ENCODE measurements at regions not wholly inside any gene's neighbourhood (a gene's known extent, or its start where the extent isn't known, plus 50 kb on each side); places are given as distances from the start of the nearest gene placed in this dataset.

DNA sequence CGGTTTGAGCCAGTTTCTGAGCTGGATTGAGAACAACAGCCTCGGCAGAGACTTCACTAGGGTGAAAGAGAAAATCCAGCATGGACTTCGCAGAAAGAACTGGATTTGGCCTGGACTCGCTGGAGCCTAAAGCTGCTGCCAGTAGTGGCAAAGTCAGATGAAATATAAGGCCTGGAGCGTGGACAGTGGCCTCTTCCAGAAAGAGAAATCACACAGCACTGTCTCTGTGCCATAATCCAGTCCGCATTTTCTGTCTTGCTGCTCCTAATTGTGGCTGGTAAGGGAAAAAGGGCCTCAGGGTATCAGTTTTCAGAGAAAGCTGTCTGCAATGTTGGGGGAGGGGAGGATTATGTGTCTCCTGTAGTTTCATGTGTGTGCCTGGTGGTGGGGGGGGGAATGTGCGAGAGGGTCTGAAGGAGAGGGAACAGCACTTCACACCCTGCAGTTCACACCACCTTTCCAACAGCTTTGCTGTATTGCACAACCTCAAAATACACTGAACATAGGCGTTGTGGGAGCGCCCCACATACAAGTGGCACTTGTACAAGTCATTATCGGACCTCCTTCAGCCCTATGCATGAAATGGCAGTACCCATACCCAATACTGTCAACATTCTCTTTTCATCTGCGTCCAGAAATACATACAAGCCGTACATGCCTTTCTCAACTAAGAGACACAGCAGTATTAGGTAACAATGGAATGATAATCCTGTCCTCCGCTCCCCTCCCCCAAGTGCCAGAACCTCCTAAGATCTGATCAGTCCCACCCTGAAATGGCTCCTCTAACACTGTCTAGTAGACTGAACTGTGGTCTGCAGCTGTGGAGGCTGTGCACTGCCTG is 107.5 kb upstream of the ATF7IP start (continued):
- TF ChIP-seq PAWR (CRISPR knock-in tag; IDR thresholded peaks at IDR 0.05; ENCODE audit: borderline replicate concordance) (no peak), BHLHE40 (IDR thresholded peaks at IDR 0.05; ENCODE audit: low read length) (no peak), ZFP37 (CRISPR knock-in tag; IDR thresholded peaks at IDR 0.05; ENCODE audit: borderline replicate concordance) (0 out of 2 replicates have a peak, but pooled peaks have one; percentile 25), ZNF543 (CRISPR knock-in tag; IDR thresholded peaks at IDR 0.05) (no peak), KLF11 (CRISPR knock-in tag; IDR thresholded peaks at IDR 0.05) (no peak), DNMT1 (CRISPR knock-in tag; IDR thresholded peaks at IDR 0.05) (no peak), SPEN (CRISPR knock-in tag; IDR thresholded peaks at IDR 0.05; ENCODE audit: low read depth) (no peak), RFXANK (CRISPR knock-in tag; IDR thresholded peaks at IDR 0.05) (0 out of 2 replicates have a peak, but pooled peaks have one; percentile 48), ZNF652 (CRISPR knock-in tag; IDR thresholded peaks at IDR 0.05; ENCODE audit: borderline replicate concordance, low read depth) (peak; percentile 45; the same call in 1 of the 2 replicates), ZFP36 (IDR thresholded peaks at IDR 0.05; ENCODE audit: borderline replicate concordance, low read depth, low read length, partially characterized antibody) (no peak), ZC3H4 (CRISPR knock-in tag; IDR thresholded peaks at IDR 0.05; ENCODE audit: borderline replicate concordance) (no peak; the same call in 1 of the 2 replicates), SIX4 (CRISPR knock-in tag; IDR thresholded peaks at IDR 0.05) (peak; percentile 98), HOXD1 (CRISPR knock-in tag; IDR thresholded peaks at IDR 0.05) (peak; percentile 33; the same call in 1 of the 2 replicates), ZNF235 (CRISPR knock-in tag; IDR thresholded peaks at IDR 0.05; ENCODE audit: borderline replicate concordance) (no peak), EHMT2 (IDR thresholded peaks at IDR 0.05; ENCODE audit: borderline replicate concordance, low read depth, low read length) (no peak)
- TF ChIP-seq, protein P1, sequence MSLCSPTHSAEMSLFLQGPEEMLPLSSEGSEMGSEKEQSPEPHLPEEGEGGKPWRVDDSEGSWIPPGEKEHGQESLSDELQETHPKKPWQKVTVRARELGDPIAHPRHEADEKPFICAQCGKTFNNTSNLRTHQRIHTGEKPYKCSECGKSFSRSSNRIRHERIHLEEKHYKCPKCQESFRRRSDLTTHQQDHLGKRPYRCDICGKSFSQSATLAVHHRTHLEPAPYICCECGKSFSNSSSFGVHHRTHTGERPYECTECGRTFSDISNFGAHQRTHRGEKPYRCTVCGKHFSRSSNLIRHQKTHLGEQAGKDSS (CRISPR knock-in tag; IDR thresholded peaks at IDR 0.05; ENCODE audit: borderline replicate concordance, low read depth), result peak; percentile 67; the same call in 1 of the 2 replicates
- TF ChIP-seq, protein P2, sequence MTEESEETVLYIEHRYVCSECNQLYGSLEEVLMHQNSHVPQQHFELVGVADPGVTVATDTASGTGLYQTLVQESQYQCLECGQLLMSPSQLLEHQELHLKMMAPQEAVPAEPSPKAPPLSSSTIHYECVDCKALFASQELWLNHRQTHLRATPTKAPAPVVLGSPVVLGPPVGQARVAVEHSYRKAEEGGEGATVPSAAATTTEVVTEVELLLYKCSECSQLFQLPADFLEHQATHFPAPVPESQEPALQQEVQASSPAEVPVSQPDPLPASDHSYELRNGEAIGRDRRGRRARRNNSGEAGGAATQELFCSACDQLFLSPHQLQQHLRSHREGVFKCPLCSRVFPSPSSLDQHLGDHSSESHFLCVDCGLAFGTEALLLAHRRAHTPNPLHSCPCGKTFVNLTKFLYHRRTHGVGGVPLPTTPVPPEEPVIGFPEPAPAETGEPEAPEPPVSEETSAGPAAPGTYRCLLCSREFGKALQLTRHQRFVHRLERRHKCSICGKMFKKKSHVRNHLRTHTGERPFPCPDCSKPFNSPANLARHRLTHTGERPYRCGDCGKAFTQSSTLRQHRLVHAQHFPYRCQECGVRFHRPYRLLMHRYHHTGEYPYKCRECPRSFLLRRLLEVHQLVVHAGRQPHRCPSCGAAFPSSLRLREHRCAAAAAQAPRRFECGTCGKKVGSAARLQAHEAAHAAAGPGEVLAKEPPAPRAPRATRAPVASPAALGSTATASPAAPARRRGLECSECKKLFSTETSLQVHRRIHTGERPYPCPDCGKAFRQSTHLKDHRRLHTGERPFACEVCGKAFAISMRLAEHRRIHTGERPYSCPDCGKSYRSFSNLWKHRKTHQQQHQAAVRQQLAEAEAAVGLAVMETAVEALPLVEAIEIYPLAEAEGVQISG (CRISPR knock-in tag; IDR thresholded peaks at IDR 0.05), result peak; percentile 51; the same call in 1 of the 2 replicates
- TF ChIP-seq, protein P3, sequence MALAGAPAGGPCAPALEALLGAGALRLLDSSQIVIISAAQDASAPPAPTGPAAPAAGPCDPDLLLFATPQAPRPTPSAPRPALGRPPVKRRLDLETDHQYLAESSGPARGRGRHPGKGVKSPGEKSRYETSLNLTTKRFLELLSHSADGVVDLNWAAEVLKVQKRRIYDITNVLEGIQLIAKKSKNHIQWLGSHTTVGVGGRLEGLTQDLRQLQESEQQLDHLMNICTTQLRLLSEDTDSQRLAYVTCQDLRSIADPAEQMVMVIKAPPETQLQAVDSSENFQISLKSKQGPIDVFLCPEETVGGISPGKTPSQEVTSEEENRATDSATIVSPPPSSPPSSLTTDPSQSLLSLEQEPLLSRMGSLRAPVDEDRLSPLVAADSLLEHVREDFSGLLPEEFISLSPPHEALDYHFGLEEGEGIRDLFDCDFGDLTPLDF (CRISPR knock-in tag; IDR thresholded peaks at IDR 0.05), result no peak
- TF ChIP-seq, protein P4, sequence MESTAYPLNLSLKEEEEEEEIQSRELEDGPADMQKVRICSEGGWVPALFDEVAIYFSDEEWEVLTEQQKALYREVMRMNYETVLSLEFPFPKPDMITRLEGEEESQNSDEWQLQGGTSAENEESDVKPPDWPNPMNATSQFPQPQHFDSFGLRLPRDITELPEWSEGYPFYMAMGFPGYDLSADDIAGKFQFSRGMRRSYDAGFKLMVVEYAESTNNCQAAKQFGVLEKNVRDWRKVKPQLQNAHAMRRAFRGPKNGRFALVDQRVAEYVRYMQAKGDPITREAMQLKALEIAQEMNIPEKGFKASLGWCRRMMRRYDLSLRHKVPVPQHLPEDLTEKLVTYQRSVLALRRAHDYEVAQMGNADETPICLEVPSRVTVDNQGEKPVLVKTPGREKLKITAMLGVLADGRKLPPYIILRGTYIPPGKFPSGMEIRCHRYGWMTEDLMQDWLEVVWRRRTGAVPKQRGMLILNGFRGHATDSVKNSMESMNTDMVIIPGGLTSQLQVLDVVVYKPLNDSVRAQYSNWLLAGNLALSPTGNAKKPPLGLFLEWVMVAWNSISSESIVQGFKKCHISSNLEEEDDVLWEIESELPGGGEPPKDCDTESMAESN (CRISPR knock-in tag; conservative IDR thresholded peaks at IDR 0.05), result peak; percentile 70; the same call in 1 of the 2 replicates
- TF ChIP-seq, protein P5, sequence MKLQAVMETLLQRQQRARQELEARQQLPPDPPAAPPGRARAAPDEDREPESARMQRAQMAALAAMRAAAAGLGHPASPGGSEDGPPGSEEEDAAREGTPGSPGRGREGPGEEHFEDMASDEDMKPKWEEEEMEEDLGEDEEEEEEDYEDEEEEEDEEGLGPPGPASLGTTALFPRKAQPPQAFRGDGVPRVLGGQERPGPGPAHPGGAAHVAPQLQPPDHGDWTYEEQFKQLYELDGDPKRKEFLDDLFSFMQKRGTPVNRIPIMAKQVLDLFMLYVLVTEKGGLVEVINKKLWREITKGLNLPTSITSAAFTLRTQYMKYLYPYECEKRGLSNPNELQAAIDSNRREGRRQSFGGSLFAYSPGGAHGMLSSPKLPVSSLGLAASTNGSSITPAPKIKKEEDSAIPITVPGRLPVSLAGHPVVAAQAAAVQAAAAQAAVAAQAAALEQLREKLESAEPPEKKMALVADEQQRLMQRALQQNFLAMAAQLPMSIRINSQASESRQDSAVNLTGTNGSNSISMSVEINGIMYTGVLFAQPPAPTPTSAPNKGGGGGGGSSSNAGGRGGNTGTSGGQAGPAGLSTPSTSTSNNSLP (IDR thresholded peaks at IDR 0.05; ENCODE audit: low read depth, low read length), result 0 out of 2 replicates have a peak, but pooled peaks have one; percentile 25

Measured in HepG2 (cell line).